Fibroblast of villous mesenchyme (primary cell): ENCODE measurements at regions not wholly inside any gene's neighbourhood (a gene's known extent, or its start where the extent isn't known, plus 50 kb on each side); places are given as distances from the start of the nearest gene placed in this dataset.
A peak's percentile ranks its signal among the peaks of the same experiment; 100 is the strongest.

ENCODE experiments used
- DNase-seq: peaks from one replicate; pipeline ENCODE4 v3.0.0-alpha.2; 2010; ENCODE audit warnings: low read depth
- H3K4me3 ChIP-seq: 2 replicates; pipeline ENCODE4 v1.5.1; 2011; ENCODE audit warnings: low read depth, mild to moderate bottlenecking, low read length
- CTCF ChIP-seq: IDR thresholded peaks from 2 replicates; pipeline ENCODE4 v1.5.1; 2012; ENCODE audit warnings: low read depth, mild to moderate bottlenecking, low read length; ENCODE audit not compliant: insufficient read depth

DNA sequence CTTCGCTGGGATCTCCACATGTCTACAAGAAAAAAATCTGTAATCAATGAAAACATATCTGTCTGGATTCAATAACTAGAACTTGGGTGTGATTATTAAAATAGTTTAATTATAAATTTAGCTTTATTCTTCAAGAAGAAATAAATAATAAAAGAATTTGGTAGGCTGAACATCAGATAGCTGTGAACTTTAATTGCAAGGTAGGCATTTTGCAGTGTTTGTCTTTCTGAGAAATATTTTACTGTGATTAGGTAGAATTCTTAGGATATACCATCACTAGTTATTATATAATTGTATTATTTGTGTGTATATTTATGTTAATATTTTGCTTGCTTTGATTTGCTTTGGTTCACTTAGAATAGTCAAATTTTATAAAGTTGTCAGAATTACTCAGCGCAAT, 409.4 kb downstream of the PCDH18 start:
- DNase-seq: no peak
- TF ChIP-seq CTCF: no peak

DNA sequence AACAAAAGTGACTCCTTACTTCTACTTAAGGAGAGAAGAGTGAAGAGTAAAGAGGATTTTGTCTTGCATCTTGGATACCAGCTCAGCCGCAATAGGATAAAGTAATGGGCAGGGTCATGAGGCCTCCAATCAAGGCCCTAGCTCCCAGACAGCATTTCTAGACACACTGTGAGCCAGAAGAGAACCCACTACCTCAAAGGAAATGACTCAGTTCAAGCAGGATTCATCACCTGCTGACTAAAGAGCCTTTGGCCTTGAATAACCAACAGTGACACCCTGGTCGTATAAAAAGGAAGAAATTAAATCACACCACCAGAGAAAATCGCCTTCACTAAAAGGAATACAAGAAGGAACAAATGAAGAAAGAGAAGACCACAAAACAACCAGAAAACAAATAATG, 416.1 kb downstream of the PCDH18 start:
- DNase-seq: no peak
- H3K4me3 ChIP-seq: no peak overlapping the region
- TF ChIP-seq CTCF: no peak

More for the DNA sequence above, 409.4 kb downstream of the PCDH18 start:
- no peak overlapping the region for H3K4me3 ChIP-seq

DNA sequence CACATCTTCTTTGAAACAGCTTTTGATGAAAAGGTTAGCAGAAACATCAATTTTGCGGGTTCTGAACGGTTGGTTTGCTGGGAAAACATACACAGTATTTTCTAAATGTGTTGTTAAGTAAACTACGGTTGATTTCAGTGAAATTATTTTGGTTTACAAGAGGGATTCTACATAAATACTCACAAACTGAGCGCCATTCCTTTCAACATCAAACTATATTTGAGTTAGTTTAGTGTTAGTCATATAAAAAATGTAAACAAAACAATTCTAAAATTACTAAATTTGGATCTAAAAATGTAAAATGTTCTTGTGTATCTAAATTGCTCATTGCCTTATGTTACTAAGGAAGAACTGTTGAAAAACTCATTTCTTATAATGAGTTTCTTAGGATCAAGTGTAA, 425.6 kb downstream of the PCDH18 start:
- no peak for TF ChIP-seq CTCF
- DNase-seq: peak; percentile 44
- no peak overlapping the region for H3K4me3 ChIP-seq

DNA sequence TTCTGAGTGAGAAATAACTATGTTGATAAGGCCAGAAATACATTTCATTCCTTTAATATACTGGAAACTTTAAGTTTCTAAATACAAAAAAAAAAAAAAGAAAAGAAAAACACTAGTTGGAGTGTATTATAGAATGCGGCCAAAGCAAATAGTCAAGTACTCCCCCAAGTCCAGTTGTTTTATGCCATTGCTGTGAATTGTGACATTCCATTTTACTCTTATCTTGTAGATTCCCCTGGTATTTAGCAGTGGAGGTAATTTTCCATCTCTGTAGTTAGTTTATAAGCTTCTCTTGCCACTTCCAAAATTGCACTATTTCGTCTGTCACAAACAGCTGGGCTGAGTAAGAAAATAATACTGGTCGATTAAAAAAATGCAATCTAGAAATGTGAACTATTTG, 426.0 kb downstream of the PCDH18 start:
- H3K4me3 ChIP-seq: no peak overlapping the region
- DNase-seq: peak; percentile 11
- no peak for TF ChIP-seq CTCF

DNA sequence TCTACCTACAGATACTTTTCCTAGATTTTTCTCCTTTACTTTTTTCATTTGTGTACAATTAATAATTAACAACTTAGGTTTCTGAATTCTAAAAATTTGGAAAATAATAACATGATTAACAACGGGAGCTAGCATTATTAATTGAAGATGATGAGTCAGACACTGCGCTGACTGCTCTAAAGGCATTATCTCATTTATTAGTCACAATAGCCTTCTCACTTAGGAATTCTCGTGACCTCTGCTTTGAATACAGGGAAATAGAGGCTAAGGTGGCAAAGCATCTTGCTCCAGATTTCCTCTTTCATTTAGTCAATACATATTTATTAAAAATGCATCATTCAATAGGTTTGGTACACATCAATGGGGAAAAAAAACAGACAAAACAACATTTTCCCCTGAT, 441.3 kb downstream of the PCDH18 start:
- no peak for DNase-seq
- H3K4me3 ChIP-seq: no peak overlapping the region
- TF ChIP-seq CTCF: no peak

DNA sequence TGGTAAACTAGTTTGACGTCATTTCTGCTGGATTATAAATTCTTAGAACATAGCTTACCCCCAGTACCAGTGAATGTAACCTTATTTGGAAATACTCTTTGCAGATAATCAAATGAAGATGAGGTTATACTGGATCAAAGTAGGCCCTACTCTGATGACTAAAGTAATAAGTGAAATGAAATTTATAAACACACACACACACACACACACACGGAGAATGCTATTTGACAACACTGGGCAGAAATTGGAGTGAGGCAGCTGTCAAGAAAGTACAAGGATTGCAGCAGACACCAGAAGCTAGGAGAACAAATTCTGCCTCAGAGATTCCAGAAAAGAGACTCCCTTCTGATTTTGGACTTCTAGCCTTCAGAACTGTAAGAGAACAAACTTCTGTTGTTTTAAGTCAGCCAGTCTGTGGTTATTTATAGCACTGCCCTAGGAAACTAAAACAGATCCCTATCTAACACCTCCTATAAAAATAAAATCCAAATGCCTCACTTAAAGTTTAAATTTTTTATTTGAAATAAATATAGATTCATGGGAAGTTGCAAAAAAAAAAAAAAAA, 448.6 kb downstream of the PCDH18 start:
- peak; percentile 1 for DNase-seq
- no peak overlapping the region for H3K4me3 ChIP-seq
- no peak for TF ChIP-seq CTCF

GRCh38 chr4:137082061-137082460, 450.2 kb downstream of the PCDH18 start:
- H3K4me3 ChIP-seq: no peak overlapping the region
- DNase-seq: peak; percentile 43
- TF ChIP-seq CTCF: no peak
